ENCODE measurements at regions not wholly inside any gene's neighbourhood (a gene's known extent, or its start where the extent isn't known, plus 50 kb on each side); places are given as distances from the start of the nearest gene placed in this dataset.
"Not testable (repeated sequence)": the region's sequence is repeated elsewhere in the genome, so short reads cannot be mapped to it uniquely, and the experiment has no call there.

- no peak for DNase-seq
Measured at GRCh38 chr5:83001796-83002381, 75.3 kb downstream of the TMEM167A start.

DNA sequence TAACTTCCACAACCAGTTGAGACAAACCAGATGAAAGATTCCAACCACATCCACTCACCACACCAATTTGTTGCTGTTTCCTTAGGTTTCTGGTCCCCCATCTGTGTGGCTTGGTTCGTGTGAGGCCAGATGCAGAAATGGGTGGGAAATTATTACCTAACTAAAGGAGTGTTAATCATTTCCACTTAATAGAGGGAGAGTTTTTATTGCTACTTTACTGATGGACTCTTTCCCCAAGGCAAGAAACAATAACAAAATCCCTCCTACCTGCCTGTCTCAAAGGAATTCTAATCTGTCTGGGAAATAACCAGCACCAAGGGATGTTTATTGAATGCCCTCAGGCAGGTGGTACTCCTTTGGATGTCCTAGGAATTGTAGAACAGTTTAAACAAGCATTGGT lies 76.3 kb downstream of the TMEM167A start:
- no peak for DNase-seq

- no peak for DNase-seq
Measured at GRCh38 chr5:83000428-83000827, 76.8 kb downstream of the TMEM167A start.

DNA sequence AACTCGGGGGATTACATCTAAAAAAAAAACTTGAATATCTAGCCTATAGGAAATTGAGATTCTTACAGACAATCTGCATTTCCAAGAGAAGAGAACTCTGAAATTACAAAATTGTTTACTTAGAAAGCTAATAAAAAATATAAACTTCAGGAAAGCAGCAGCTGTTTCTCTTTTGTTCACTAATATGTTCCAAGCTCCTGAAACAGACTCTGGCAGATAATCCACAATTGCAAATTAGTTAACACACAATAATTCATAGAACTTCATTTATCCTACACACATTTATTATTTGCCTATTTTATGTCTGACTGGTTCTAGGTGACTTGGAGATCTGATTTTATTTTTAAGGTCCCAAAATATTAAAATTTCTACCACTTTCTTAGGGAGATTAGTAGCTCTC lies 83.8 kb downstream of the TMEM167A start:
- no peak for DNase-seq

DNA sequence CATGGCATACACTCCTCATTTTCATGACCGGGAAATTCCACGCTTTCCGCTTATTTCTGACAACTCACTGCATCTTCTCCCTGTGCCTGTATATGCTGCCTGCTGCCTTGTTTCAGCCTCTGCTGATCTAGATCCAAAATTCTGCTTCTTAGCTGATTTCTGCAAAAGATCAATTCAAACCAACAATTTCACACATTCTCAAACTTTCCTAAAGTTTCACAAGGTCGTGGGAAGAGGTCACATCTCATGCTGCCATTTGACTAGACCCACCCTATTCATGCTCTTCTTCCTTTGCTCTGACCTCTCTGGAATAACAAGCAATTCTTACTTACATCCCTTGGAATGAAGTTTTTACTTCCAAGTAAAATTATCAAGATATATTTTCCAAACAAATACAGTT lies 84.5 kb downstream of the TMEM167A start:
- DNase-seq: no peak

DNA sequence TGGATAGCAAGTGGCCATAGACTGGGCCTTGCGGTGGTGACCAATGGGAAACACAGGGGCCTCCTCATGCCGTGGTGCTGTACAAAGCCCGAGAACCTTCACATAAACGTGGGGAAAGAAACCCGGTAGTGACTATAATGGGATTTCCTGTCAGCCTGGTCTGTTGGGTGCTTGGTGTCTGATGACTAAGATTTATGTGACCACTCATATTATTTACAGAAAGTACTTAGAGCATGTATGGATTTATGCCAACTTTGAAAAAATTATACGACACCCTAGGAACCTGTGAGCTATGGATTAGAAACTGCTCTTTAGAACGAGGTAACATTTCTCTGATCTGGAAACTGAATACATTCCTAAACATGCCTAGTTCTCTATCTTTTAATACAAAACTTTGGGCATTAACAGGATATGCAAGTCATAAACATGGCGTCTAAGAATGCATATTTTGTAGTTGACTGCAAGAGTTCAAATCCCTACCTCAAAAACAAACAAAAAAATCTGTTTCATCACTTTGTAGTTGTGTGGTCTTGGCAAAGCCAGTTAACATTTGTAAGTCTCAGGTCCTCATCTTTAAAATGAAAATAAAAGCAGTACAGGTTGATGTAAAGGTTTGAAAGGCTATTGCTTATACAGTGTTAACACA lies 85.4 kb downstream of the TMEM167A start:
- no peak for DNase-seq

DNA sequence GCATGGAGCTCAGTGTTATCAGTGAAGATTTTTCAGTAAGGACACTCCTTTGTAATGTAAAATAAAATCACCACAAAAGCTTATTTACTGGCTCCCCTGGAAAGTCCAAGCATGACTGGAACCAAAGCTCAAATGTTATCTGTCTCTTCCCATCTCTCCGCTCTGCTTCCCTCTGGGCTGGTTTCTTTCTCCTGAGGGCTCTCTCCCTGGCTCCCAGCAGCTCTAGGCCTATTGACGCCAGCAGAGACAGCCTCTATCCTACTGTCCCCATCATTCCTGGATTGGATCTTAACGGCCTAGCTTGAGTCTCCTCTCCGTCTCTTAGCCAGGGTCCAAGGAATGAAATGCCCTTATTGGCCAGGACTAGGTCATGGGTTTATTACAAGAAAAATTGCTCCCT lies 86.1 kb downstream of the TMEM167A start:
- no peak for DNase-seq

DNA sequence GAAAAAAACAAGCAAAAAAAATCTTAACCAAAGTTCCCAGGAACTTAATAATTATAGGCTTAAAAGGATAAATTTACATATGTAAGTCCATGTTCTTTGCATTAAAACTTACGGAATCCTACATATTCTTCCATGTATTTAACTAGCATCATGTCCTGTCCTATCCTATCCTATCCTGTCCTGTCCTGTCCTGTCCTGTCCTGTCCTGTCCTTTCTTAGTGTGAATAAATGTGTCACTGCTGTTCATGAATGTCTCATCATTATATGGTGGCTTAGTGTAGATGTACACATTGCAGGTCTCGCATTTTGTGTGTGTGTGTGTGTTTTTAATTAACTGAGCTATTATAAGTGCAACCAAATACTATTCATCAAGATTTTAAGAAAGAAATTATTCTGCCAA lies 90.0 kb downstream of the TMEM167A start:
- no peak for DNase-seq

DNA sequence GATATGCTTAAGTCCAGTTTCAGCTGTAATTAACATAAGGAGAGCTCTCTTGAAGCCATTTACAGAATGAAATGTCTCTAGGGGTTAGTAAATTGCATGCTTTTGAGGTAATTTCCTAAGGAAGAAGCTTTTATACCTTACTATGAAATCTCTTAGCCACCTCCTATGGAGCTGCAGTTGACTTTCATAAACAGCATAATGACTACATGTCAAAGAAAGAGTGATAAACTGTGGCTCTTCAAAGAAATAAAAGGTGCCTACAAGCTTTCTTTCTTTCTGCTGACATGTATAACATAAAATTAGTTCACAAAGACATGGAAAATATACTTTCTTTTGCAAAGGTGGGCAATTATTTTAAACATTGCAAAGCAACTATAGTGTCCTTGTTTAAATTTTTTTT lies 90.8 kb downstream of the TMEM167A start:
- no peak for DNase-seq

DNA sequence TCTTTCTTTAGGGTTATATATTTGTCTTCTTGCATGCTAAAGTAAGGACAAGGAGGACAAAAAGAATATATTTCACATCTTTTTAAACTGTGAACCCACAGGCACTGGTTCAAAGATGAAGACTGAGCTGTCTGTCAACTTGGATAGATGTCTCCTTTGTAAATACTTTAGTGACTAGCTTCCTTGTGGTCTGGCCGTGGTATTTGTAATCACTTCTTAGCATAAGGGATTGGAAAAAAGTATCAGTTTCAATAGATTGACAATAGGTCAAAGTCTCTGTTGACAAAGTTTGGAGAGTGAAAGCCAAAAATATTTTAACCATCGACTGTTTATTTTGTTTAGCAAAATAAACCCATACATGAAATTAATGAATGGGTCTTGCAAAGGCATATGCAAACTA lies 91.4 kb downstream of the TMEM167A start:
- DNase-seq: no peak

DNA sequence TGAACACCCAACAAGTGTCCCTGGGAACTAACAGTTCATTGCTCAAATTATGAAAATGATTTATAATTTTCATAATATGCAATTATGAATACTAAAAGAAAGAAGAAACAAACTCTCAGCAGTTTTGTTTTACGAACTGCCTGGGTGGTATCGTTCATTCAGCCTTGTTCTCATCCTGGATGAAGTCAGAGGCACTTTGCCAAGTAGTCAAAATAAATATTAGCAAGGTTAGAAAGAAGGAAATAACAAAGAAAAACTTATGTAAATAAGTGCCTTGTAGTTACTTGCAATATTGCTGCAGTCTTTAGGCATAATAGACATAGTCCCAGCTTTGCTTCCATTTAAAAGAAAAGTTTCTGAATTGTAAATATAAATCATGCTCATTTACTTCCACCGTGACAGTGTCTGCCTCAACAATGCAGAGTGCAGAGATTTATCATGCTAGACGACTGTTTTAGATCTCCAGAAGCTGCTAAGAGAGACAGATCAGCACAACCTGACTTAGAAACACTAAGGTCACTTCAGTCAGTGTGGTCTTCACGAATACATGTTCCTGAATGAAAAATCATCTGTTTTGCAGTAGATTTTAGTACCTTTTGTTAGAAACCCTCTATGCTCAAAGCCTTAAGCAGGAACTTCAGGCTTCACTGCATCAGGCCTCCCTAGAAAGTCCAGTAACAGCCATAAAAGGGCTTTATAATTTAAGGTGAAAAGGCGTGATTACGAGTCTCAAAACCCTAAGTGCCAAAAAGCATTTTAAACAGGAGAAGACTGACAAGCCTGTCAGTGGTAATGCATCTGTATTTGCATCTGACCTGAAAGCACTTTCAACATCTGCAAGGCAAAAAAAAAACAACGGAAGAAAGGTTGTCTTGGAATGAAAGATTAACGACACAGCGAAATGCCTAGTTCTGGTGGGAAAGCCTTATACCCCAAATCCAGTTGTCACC lies 92.1 kb downstream of the TMEM167A start:
- no peak for DNase-seq

GRCh38 chr5:82982846-82983245 lies 94.3 kb downstream of the TMEM167A start:
- no peak for DNase-seq

- not testable (repeated sequence) for DNase-seq
Measured at GRCh38 chr5:82976887-82977286, 100.3 kb downstream of the TMEM167A start.

DNA sequence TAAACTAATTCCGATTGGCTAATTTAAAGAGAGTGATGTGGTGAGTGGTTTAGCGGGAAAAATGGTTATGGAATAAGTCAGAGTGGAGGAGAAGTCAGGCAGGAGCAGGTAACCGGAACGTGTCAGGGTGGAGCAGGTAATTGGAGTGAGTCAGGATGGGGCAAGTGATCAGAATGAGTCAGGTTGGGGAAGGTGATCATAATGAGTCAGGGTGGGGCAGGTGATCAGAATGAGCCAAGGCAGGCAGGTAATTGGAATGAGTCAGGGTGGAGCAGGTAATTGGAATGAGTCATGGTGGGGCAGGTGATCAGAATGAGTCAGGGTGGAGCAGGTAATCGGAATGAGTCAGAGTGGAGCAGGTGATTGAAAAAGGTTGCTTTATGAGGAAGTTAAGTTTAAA lies 101.4 kb downstream of the TMEM167A start:
- no peak for DNase-seq

DNA sequence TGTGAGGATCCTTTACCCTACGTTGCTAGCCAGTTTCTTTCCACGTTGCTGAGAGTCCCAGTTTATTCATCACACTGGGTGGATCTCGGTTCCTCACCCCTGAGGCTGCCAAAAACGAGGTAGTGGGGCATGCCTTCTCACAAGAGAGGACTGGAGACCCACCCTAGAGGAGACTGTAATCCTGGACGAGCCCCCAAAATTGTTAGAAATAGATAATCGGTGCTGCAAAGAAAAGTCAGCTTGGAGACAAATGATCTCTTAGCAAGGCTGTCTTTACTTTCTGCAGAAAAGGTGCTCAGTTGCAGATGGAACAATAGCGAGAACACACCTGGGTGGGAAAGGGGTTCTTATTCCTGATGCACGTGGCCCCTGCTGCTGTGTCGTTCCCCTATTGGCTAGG lies 101.8 kb downstream of the TMEM167A start:
- DNase-seq: no peak

DNA sequence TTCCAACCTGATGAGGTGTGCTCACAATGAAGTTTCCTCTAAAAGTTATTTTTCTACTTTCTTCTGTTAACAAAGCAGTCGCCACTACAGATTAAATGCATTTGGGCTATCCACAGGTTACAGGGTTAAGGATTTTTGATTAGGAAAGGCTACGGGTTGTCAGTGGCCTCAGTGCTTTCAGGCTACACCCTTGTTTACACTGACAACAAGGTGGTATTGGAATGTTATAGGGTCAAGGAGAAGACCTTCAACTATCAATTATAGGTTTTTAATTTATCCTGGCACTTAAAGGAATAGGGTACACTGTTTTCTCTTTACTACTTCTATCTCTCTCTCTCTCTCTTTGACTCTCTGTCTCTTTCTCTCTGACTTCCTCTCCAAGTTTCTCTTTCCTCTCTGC lies 102.8 kb downstream of the TMEM167A start:
- DNase-seq: not testable (repeated sequence)

- DNase-seq: no peak
Measured at GRCh38 chr5:82971901-82972300, 105.3 kb downstream of the TMEM167A start.

- not testable (repeated sequence) for DNase-seq
Measured at GRCh38 chr5:82971034-82971806, 106.0 kb downstream of the TMEM167A start.

GRCh38 chr5:82969221-82969976 lies 107.8 kb downstream of the TMEM167A start:
- DNase-seq: not testable (repeated sequence)

- DNase-seq: no peak
Measured at GRCh38 chr5:82967072-82967471, 110.1 kb downstream of the TMEM167A start.

GRCh38 chr5:82959466-82959865 lies 117.7 kb downstream of the TMEM167A start:
- DNase-seq: no peak

- DNase-seq: no peak
Measured at GRCh38 chr5:82956600-82956999, 120.6 kb downstream of the TMEM167A start.

Data from NCI-H1048 (cell line).